HG02678 (cell line): ENCODE measurements at regions not wholly inside any gene's neighbourhood (a gene's known extent, or its start where the extent isn't known, plus 50 kb on each side); places are given as distances from the start of the nearest gene placed in this dataset.

Experiments used
- ATAC-seq: cut with Tn5 transposase; IDR thresholded peaks from one replicate; pipeline ENCODE4 v1.9.1; 2021; ENCODE audit warnings: mild to moderate bottlenecking, moderate library complexity; ENCODE audit not compliant: unreplicated experiment

GRCh38 chr11:23232652-23233051 is 372.4 kb upstream of the CCDC179 start:
- no peak for ATAC-seq

DNA sequence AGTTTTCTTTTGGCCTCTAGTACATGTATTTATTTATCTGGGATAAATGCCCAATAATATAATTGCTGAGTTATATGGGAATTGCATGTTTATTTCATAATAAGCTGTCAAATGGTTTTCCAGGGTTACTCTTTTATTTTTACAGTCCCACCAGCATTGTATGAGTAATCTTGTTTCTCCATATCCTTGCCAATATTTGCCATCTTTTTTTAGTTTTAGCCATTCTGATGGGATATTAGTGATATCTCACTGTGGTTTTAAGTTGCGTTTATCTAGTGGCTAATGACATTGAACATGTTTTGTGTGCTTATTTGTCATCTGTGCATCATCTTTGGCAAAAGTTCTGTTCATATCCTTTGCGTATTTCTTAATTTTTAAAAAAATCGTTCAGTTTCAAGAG is 372.8 kb upstream of the CCDC179 start:
- no peak for ATAC-seq

DNA sequence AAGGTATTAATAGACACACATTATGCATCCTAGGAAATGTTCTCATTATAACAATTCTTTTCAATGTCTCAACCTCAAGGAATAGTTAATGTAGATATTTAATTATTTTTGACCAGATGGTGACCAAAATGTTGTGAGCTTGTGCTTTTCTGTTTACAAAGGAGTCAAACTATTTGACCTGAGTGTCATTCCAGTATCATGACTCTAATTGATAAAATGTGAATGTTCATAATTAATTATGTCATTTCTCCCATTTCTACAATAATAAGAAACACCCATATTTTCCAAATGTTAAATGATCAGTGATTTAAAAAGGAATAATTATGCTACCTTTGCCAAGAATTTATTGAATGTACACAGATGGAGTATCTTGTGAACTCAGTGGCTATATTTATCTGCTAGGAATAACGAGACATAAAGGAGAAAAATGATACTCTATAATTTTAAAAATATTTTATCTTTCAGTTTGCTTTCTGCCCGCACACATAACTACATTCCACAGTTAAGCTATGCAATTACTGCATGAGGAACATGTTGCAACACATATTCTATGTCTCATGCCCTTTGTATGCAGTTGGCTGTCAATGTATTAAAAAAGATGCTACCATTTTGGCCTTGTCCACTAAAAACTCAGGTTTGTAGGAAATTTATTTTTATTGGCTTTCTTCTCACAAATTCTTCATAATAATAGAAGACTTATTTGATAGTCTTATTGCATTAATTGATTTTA is 376.7 kb upstream of the CCDC179 start:
- no peak for ATAC-seq

DNA sequence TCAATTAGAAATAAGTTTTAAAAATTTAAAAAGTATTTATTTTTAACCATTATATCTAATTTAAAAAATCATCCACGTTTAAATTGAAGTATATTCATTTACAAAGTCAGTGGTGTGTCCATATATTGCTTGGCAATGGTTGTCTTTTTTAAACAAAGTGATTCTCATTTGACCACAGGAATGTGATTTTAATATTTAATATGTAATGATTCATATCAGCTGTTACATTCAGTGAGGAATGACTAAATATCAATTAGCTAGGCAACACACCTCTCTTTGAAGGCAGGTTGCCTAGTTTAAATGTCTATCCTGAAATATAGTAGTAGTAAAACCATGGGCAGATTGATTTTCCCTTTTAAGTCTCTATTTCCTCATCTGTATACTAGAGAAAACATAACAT is 392.2 kb upstream of the CCDC179 start:
- no peak for ATAC-seq

DNA sequence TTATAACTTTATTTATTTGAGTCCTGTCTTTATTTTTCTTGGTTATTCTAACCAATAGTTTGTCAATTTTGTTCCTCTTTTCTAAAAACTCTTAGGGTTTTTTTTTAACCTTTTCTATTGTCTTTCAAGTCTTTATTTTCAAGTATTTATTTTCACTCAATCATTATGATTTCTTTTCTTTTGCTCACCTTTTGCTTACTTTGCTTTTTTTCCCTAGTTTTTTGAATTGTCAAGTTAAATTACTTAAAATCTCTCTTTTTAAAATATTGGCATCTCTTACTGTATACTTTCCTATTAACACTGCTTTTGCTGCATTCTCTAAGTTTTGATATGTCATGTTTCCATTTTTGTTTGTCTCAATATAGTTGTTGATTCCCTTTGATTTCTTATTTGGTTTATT is 396.8 kb upstream of the CCDC179 start:
- no peak for ATAC-seq

GRCh38 chr11:23257556-23257955 is 397.3 kb upstream of the CCDC179 start:
- no peak for ATAC-seq

DNA sequence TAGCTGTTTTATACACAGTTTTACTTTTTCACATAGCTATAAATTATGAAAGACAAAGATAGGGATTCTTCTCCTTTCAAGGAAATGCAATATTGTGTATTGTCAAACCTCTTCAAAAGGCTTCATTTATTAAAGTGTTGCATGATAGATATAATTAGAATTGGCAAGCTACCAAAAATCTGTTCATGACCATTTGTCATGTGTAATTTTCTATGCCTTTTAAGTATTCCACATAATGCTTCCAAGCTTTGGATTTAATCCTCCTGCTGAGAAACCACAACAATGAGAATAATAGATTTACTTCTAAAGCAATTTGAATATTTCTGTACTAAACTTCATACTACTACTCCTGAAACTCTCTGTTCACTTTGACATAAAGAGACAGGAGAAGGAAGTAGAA is 403.2 kb upstream of the CCDC179 start:
- no peak for ATAC-seq

DNA sequence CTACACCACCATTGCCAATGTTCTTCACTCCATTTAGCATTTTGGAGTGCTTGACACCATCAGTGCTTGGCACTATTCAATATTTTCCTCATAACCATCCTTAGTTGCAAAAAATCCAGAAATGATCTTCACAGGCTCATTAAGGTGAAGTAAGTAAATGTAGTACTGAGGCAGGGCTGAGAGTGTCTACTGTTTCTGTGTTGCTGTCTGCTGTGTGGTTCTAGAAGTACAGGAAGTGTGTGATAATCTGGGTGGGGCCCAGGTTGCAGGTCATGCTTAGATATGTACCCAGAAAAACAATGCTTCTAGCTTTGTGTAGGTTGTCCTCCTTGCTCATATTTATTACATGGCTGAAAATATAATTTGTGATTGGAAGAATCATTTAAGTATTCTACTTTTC is 411.8 kb upstream of the CCDC179 start:
- no peak for ATAC-seq

- ATAC-seq: no peak
These were observed 417.8 kb upstream of the CCDC179 start for GRCh38 chr11:23278121-23278520.

GRCh38 chr11:23280088-23280487 is 419.8 kb upstream of the CCDC179 start:
- no peak for ATAC-seq

DNA sequence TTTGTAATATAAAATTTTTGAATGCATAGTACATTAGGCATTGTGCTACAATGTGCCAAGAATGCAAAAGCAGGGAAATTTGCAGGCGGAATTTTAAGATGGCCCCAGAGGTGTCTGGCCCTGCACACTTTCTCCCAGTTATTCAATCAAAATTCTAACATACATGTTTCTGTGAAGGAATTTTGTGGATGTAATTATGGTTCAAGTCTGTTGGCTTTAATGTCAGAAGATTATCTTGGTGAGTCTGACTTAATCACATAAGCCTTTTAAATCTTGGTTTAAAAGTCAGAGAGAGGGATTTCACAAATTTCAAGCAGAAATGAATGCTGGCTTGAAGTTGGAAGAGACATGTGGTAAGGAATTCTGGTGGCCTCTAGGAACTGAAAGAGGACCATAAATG is 423.4 kb upstream of the CCDC179 start:
- ATAC-seq: no peak

GRCh38 chr11:23284631-23285030 is 424.4 kb upstream of the CCDC179 start:
- ATAC-seq: no peak

- no peak for ATAC-seq
These were observed 427.9 kb upstream of the CCDC179 start for GRCh38 chr11:23288003-23288783.

DNA sequence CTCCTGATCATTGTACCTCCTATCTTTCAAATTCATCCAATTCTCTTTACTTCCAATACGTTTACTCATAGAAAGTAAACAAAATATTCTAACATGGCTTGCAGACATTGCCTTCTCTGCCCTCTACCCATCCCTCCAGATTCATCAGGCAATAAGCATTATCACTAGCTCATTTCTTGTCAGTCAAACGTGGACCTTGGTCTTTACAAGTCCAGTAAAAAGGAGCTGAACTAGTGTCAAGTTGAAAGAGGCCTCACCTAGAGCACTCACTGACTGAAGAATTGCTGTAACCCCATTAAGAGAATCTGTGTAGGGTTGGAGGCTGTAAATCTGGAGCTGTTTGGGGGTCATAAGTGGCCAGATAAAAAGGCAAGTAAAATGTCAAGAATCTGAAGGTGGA is 435.0 kb upstream of the CCDC179 start:
- no peak for ATAC-seq

- no peak for ATAC-seq
These were observed 447.8 kb upstream of the CCDC179 start for GRCh38 chr11:23308041-23308440.

DNA sequence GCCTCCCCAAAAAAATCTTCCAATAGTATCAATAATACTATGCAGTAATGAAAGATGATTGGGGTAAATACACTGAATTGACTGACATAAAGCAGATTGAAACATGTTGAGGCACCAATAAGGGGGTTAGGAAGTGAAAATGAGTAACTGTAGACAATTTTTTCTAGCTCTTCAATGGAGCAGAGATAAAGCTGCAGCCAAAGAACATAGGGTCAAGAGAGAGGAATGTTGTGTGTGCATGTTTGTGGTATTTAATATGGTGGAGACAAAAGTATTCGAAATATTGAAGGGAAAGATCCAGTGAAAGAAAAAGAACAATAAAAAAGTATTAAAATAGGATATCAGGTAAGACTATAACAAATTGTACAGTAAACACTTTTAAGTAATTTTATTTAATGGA is 450.0 kb upstream of the CCDC179 start:
- ATAC-seq: no peak

- no peak for ATAC-seq
These were observed 452.0 kb upstream of the CCDC179 start for GRCh38 chr11:23311986-23312940.

DNA sequence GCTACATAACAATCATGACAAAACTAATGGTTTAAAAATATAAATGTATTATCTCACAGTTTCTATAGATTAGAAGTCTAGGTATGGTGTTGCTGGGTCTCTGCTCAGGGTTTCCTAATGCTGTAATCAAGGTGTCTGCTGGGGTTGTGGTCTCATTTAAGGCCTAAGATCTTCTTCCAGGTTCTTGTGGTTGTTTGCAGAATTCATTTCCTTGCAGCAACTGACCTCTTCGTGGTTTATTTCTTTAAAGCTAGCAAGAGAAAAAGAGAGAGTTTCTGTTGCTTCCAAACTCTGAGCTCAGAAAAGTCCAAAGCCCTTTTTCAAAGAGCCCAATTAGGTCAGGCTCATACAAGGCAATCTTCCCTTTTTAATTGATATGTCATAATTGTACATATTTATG is 452.7 kb upstream of the CCDC179 start:
- no peak for ATAC-seq

DNA sequence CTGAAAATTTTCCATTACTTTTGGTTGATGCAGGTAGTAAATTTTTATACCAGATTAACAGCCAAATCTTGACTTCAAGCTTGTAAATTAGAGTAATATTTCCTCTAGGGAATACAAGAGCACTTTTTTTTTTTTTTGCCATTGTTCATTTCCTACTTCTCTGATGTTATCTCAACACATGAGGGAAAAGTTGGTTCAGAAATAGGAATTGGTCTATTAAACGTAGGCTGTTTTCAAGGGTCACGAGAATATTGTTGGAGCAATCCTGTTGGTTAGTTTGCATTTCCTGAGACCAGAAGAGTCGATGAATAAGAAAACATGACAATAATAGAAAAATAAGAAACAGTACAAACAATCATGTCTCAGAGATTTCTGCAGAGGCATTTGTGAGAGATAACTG is 453.9 kb upstream of the CCDC179 start:
- ATAC-seq: no peak

DNA sequence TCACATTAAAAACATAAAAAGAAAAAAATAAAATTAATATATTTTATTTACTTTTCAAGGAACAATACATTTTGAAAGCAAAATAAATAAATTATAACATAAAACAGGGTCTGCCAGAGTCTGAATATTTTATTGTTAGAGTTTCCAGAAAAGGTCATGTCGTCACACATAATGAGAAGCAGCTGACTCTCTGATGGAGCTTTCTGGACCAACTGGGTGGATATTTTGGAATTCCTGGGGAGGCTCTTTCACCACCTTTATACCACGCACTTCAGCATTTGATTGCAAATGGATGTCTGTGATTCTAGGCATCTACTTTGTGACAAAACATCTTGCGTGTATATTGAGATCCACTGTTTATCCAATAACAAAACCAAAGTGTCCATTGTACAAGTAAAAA is 455.0 kb upstream of the CCDC179 start:
- no peak for ATAC-seq

- no peak for ATAC-seq
These were observed 457.5 kb upstream of the CCDC179 start for GRCh38 chr11:23317816-23318215.
